ENCODE measurements at regions not wholly inside any gene's neighbourhood (a gene's known extent, or its start where the extent isn't known, plus 50 kb on each side); places are given as distances from the start of the nearest gene placed in this dataset.
"Not testable (repeated sequence)": the region's sequence is repeated elsewhere in the genome, so short reads cannot be mapped to it uniquely, and the experiment has no call there.

GRCh38 chr15:77881535-77881934 lies 196.0 kb downstream of the TBC1D2B start:
- H3K4me3 ChIP-seq (ENCODE audit: low read length); H3K9ac ChIP-seq (ENCODE audit: low read depth, low read length); H3K27me3 ChIP-seq (ENCODE audit: insufficient read depth, low read length); H3K4me1 ChIP-seq (ENCODE audit: insufficient read depth, low read length); H3K27ac ChIP-seq (ENCODE audit: low read depth, low read length); H3K36me3 ChIP-seq (ENCODE audit: insufficient read depth, low read length); H3K9me3 ChIP-seq (ENCODE audit: insufficient read depth, low read depth, low read length): not testable (repeated sequence)
- 85% methylated on average over 12 of the region's 16 CpGs for WGBS

GRCh38 chr15:77879466-77879865 lies 198.0 kb downstream of the TBC1D2B start:
- not testable (repeated sequence) for H3K4me3 ChIP-seq (ENCODE audit: low read length); H3K9ac ChIP-seq (ENCODE audit: low read depth, low read length); H3K27me3 ChIP-seq (ENCODE audit: insufficient read depth, low read length); H3K9me3 ChIP-seq (ENCODE audit: insufficient read depth, low read depth, low read length); H3K27ac ChIP-seq (ENCODE audit: low read depth, low read length); H3K4me1 ChIP-seq (ENCODE audit: insufficient read depth, low read length); H3K36me3 ChIP-seq (ENCODE audit: insufficient read depth, low read length)
- 92% methylated on average over 4 of the region's 6 CpGs for WGBS

GRCh38 chr15:77877869-77878577 lies 199.5 kb downstream of the TBC1D2B start:
- Histone ChIP-seq H3K27ac (ENCODE audit: low read depth, low read length) (no peak overlapping the region), H3K9ac (ENCODE audit: low read depth, low read length) (no peak overlapping the region), H3K4me1 (ENCODE audit: insufficient read depth, low read length) (no peaks in the 10 kb centered on the region), H3K27me3 (ENCODE audit: insufficient read depth, low read length) (no peaks in the 10 kb centered on the region), H3K9me3 (ENCODE audit: insufficient read depth, low read depth, low read length) (no peaks in the 10 kb centered on the region), H3K36me3 (ENCODE audit: insufficient read depth, low read length) (no peaks in the 10 kb centered on the region), H3K4me3 (ENCODE audit: low read length) (no peak overlapping the region)
- 79% methylated on average over 3 of the region's 5 CpGs for WGBS

- 88% methylated on average over 3 of the region's 9 CpGs for WGBS
- not testable (repeated sequence) for H3K9me3 ChIP-seq (ENCODE audit: insufficient read depth, low read depth, low read length); H3K4me1 ChIP-seq (ENCODE audit: insufficient read depth, low read length); H3K9ac ChIP-seq (ENCODE audit: low read depth, low read length); H3K4me3 ChIP-seq (ENCODE audit: low read length); H3K27me3 ChIP-seq (ENCODE audit: insufficient read depth, low read length); H3K27ac ChIP-seq (ENCODE audit: low read depth, low read length); H3K36me3 ChIP-seq (ENCODE audit: insufficient read depth, low read length)
Measured at GRCh38 chr15:77876107-77876820, 201.2 kb downstream of the TBC1D2B start.

GRCh38 chr15:77875066-77875721 lies 202.3 kb downstream of the TBC1D2B start:
- not testable (repeated sequence) for H3K27me3 ChIP-seq (ENCODE audit: insufficient read depth, low read length); H3K9ac ChIP-seq (ENCODE audit: low read depth, low read length); H3K36me3 ChIP-seq (ENCODE audit: insufficient read depth, low read length); H3K4me1 ChIP-seq (ENCODE audit: insufficient read depth, low read length); H3K27ac ChIP-seq (ENCODE audit: low read depth, low read length); H3K4me3 ChIP-seq (ENCODE audit: low read length); H3K9me3 ChIP-seq (ENCODE audit: insufficient read depth, low read depth, low read length)
- WGBS = 47% methylated on average over 12 of the region's 13 CpGs

GRCh38 chr15:77874063-77874462 lies 203.4 kb downstream of the TBC1D2B start:
- WGBS = 88% methylated on average over 4 of the region's 4 CpGs
- no peak overlapping the region for H3K9ac ChIP-seq (ENCODE audit: low read depth, low read length)
- H3K4me3 ChIP-seq (ENCODE audit: low read length) = no peak overlapping the region
- no peaks in the 10 kb centered on the region for H3K36me3 ChIP-seq (ENCODE audit: insufficient read depth, low read length)
- H3K4me1 ChIP-seq (ENCODE audit: insufficient read depth, low read length) = no peaks in the 10 kb centered on the region
- H3K9me3 ChIP-seq (ENCODE audit: insufficient read depth, low read depth, low read length) = no peaks in the 10 kb centered on the region
- H3K27ac ChIP-seq (ENCODE audit: low read depth, low read length) = no peak overlapping the region
- H3K27me3 ChIP-seq (ENCODE audit: insufficient read depth, low read length) = no peaks in the 10 kb centered on the region

GRCh38 chr15:77872521-77873425 lies 204.7 kb downstream of the TBC1D2B start:
- not testable (repeated sequence) for H3K4me1 ChIP-seq (ENCODE audit: insufficient read depth, low read length); H3K36me3 ChIP-seq (ENCODE audit: insufficient read depth, low read length); H3K9me3 ChIP-seq (ENCODE audit: insufficient read depth, low read depth, low read length); H3K27ac ChIP-seq (ENCODE audit: low read depth, low read length); H3K27me3 ChIP-seq (ENCODE audit: insufficient read depth, low read length); H3K9ac ChIP-seq (ENCODE audit: low read depth, low read length); H3K4me3 ChIP-seq (ENCODE audit: low read length)
- WGBS = 90% methylated on average over 18 of the region's 18 CpGs

GRCh38 chr15:77871852-77872371 lies 205.6 kb downstream of the TBC1D2B start:
- Histone ChIP-seq H3K4me3 (ENCODE audit: low read length) (no peak overlapping the region), H3K36me3 (ENCODE audit: insufficient read depth, low read length) (no peaks in the 10 kb centered on the region), H3K27ac (ENCODE audit: low read depth, low read length) (no peak overlapping the region), H3K9ac (ENCODE audit: low read depth, low read length) (no peak overlapping the region), H3K9me3 (ENCODE audit: insufficient read depth, low read depth, low read length) (no peaks in the 10 kb centered on the region), H3K4me1 (ENCODE audit: insufficient read depth, low read length) (no peaks in the 10 kb centered on the region), H3K27me3 (ENCODE audit: insufficient read depth, low read length) (no peaks in the 10 kb centered on the region)
- WGBS = 76% methylated on average over 11 of the region's 11 CpGs

- H3K27ac ChIP-seq (ENCODE audit: low read depth, low read length) = no peak overlapping the region
- H3K4me1 ChIP-seq (ENCODE audit: insufficient read depth, low read length) = no peaks in the 10 kb centered on the region
- no peaks in the 10 kb centered on the region for H3K36me3 ChIP-seq (ENCODE audit: insufficient read depth, low read length)
- WGBS = 45% methylated on average over 21 of the region's 21 CpGs
- no peaks in the 10 kb centered on the region for H3K27me3 ChIP-seq (ENCODE audit: insufficient read depth, low read length)
- H3K4me3 ChIP-seq (ENCODE audit: low read length) = no peak overlapping the region
- no peaks in the 10 kb centered on the region for H3K9me3 ChIP-seq (ENCODE audit: insufficient read depth, low read depth, low read length)
- no peak overlapping the region for H3K9ac ChIP-seq (ENCODE audit: low read depth, low read length)
Measured at GRCh38 chr15:77870195-77871065, 207.1 kb downstream of the TBC1D2B start.
